Breast epithelium (tissue), 4 donors: ENCODE measurements at regions not wholly inside any gene's neighbourhood (a gene's known extent, or its start where the extent isn't known, plus 50 kb on each side); places are given as distances from the start of the nearest gene placed in this dataset.

Experiments
- DNase-seq, 2 donors: peaks; one replicate each; pipeline ENCODE4 v3.0.0-alpha.2; 2019; ENCODE audit warnings: low spot score in 2 of 2
- H3K27ac ChIP-seq, 2 donors: fragments of 200-600 bp; sonication (generic) in 1 of 2; one replicate each; pipeline ENCODE4 v1.5.1; 2016 to 2019; ENCODE audit warnings: mild to moderate bottlenecking in 1 of 2
- H3K27me3 ChIP-seq, 2 donors: fragments of 200-600 bp; sonication (generic) in 1 of 2; one replicate each; pipeline versions ENCODE4 v1.5.1 to v1.6.0; 2017 to 2019; ENCODE audit warnings: control low read depth in 1 of 2, mild to moderate bottlenecking in 1 of 2
- H3K36me3 ChIP-seq: fragments of 200-600 bp; one replicate; pipeline ENCODE4 v1.5.1; 2019
- H3K4me1 ChIP-seq, 2 donors: fragments of 200-600 bp; sonication (generic); one replicate each; pipeline ENCODE4 v1.5.1; 2016 to 2019; ENCODE audit warnings: control low read depth in 1 of 2
- H3K4me3 ChIP-seq, 3 donors: fragments of 200-600 bp; sonication (generic); 1 replicate in 2 of 3; 2 replicates in 1 of 3; pipeline ENCODE4 v1.5.1; 2016 to 2019; ENCODE audit warnings: mild to moderate bottlenecking in 3 of 3, moderate library complexity in 2 of 3
- H3K9me3 ChIP-seq, 2 donors: fragments of 200-600 bp; sonication (generic) in 1 of 2; one replicate each; pipeline ENCODE4 v1.5.1; 2016 to 2019; ENCODE audit warnings: control low read depth in 1 of 2
- CTCF ChIP-seq, 3 donors: fragments of 450-650 bp; IDR thresholded peaks; one replicate each; pipeline ENCODE4 v1.5.1; 2016 to 2017; ENCODE audit warnings: antibody characterized with exemption in 3 of 3, mild to moderate bottlenecking in 3 of 3, moderate library complexity in 3 of 3
- POLR2A ChIP-seq: fragments of 450-650 bp; IDR thresholded peaks from one replicate; pipeline ENCODE4 v1.6.1; 2016; ENCODE audit warnings: antibody characterized with exemption, mild to moderate bottlenecking, moderate library complexity
- POLR2AphosphoS5 ChIP-seq, 3 donors: sonication (generic); formaldehyde crosslinking; IDR thresholded peaks; one replicate each; pipeline ENCODE4 v1.6.1; 2017; ENCODE audit warnings: antibody characterized with exemption in 3 of 3
- intact Hi-C: fragments of 100-400 bp; cut with DNase I; formaldehyde crosslinking; loops from one replicate; pipeline ENCODE4 v1.15.1; 2023; ENCODE audit warnings: low total_unique reads

GRCh38 chr7:46494441-46494840, 573.4 kb upstream of the IGFBP3 start:
- Histone ChIP-seq H3K4me1 (no peaks in the 10 kb centered on the region), H3K27me3 (no peaks in the 10 kb centered on the region), H3K27ac (no peak overlapping the region), H3K36me3 (no peaks in the 10 kb centered on the region), H3K9me3 (peaks cover 0 to 9% of the 10 kb centered on the region in 2 donors), H3K4me3 (no peak overlapping the region)
- intact Hi-C loops = no loop called here
- TF ChIP-seq POLR2A (no peak), CTCF (IDR thresholded peaks at IDR 0.05) (no peak), POLR2AphosphoS5 (IDR thresholded peaks at IDR 0.05) (no peak)
- no peak for DNase-seq

GRCh38 chr7:46494028-46494427, 573.0 kb upstream of the IGFBP3 start:
- intact Hi-C loops = no loop called here
- no peak for TF ChIP-seq POLR2A
- TF ChIP-seq CTCF (IDR thresholded peaks at IDR 0.05) = no peak
- TF ChIP-seq POLR2AphosphoS5 (IDR thresholded peaks at IDR 0.05) = no peak
- Histone ChIP-seq H3K4me1 (no peaks in the 10 kb centered on the region), H3K27me3 (no peaks in the 10 kb centered on the region), H3K4me3 (no peak overlapping the region), H3K9me3 (peaks cover 0 to 8% of the 10 kb centered on the region in 2 donors), H3K36me3 (no peaks in the 10 kb centered on the region), H3K27ac (no peak overlapping the region)
- DNase-seq = no peak

GRCh38 chr7:46493196-46493595, 572.1 kb upstream of the IGFBP3 start:
- Histone ChIP-seq H3K36me3 (no peaks in the 10 kb centered on the region), H3K27me3 (no peaks in the 10 kb centered on the region), H3K4me3 (no peak overlapping the region), H3K27ac (no peak overlapping the region), H3K9me3 (no peaks in the 10 kb centered on the region), H3K4me1 (no peaks in the 10 kb centered on the region)
- intact Hi-C loops = no loop called here
- TF ChIP-seq POLR2A (no peak), CTCF (IDR thresholded peaks at IDR 0.05) (no peak), POLR2AphosphoS5 (IDR thresholded peaks at IDR 0.05) (no peak)
- no peak for DNase-seq

- intact Hi-C loops = no loop called here
- no peak for DNase-seq
- H3K4me3 ChIP-seq = no peak overlapping the region
- no peak for TF ChIP-seq CTCF (IDR thresholded peaks at IDR 0.05)
- TF ChIP-seq POLR2AphosphoS5 (IDR thresholded peaks at IDR 0.05) = no peak
- no peak for TF ChIP-seq POLR2A
- H3K27me3 ChIP-seq = no peaks in the 10 kb centered on the region
- H3K36me3 ChIP-seq = no peaks in the 10 kb centered on the region
- no peaks in the 10 kb centered on the region for H3K9me3 ChIP-seq
- no peak overlapping the region for H3K27ac ChIP-seq
- no peaks in the 10 kb centered on the region for H3K4me1 ChIP-seq
Observed at GRCh38 chr7:46492466-46492865, 571.4 kb upstream of the IGFBP3 start.

- Histone ChIP-seq H3K27ac (no peak overlapping the region), H3K4me1 (no peaks in the 10 kb centered on the region), H3K4me3 (no peak overlapping the region), H3K9me3 (no peaks in the 10 kb centered on the region), H3K36me3 (no peaks in the 10 kb centered on the region), H3K27me3 (no peaks in the 10 kb centered on the region)
- intact Hi-C loops = no loop called here
- no peak for DNase-seq
- TF ChIP-seq POLR2A (no peak), CTCF (IDR thresholded peaks at IDR 0.05) (no peak), POLR2AphosphoS5 (IDR thresholded peaks at IDR 0.05) (no peak)
Observed at GRCh38 chr7:46490406-46490805, 569.3 kb upstream of the IGFBP3 start.
